Stimulated activated naive CD4-positive, alpha-beta T cell treated with Interleukin-2 at 50 U/mL for 16 hours (primary cell): ENCODE measurements at regions not wholly inside any gene's neighbourhood (a gene's known extent, or its start where the extent isn't known, plus 50 kb on each side); places are given as distances from the start of the nearest gene placed in this dataset.
"Not testable (repeated sequence)": the region's sequence is repeated elsewhere in the genome, so short reads cannot be mapped to it uniquely, and the experiment has no call there.

Experiments
- DNase-seq: peaks from one replicate; lab custom pipeline; 2025; lab: John Stamatoyannopoulos, UW

GRCh38 chr10:46802010-46802409 is 109.2 kb upstream of the PTPN20 start:
- DNase-seq = not testable (repeated sequence)

DNA sequence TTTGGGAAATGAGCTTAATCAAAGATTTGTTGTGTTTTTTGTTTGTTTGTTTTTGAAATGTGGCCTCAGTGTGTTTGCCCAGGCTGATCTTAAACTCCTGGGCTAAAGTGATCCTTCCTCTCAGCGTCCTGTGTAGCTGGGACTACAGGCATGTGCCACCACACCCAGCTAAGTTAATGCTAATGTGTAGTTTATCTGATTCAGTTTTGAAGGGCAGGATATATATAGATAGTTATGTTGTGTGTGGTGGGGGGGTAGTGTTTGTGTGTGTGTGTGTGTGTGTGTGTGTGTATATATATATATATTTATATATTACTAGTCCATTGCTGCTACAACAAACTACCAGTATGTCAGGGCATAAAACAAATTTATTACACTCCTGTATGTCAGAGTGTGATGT is 108.1 kb upstream of the PTPN20 start:
- DNase-seq = not testable (repeated sequence)

DNA sequence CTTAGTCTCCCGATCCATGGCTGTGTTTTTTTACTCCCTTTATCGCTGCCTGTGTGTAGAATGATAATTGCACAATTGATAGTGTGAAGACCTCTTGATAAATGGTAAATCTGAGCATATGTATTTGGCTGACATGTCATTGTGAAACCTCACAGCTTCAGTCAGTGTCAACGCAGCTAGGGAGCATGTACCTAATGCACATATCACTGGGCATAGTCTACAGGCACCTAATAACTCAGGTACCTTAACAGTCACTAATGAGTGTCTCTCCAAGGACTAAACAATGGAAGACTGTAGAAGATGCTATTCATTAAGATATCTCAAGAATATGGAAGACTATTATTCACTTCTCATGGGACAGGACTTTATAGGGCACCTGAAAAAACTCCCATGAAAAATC is 101.0 kb upstream of the PTPN20 start:
- DNase-seq = not testable (repeated sequence)

DNA sequence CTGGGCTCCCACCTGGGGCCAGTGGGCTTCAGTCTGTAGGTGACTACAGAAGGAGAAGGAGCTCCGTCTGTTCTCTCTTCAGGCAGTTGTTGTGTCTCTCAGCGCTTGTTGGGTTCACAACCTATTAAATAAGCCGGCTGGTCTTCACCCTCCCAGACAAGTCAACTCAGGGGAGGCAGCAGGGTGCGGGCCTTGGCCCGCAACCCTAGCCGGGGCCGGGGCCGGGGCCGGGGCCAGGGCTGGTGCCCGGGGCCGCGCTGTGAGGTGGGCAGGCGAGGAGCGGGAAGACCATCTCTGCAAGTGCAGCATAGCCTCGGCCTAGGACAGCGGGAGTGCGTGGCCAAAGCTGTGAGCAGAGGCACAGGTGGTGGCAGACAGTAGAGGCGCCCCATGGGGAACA is 95.1 kb upstream of the PTPN20 start:
- not testable (repeated sequence) for DNase-seq

DNA sequence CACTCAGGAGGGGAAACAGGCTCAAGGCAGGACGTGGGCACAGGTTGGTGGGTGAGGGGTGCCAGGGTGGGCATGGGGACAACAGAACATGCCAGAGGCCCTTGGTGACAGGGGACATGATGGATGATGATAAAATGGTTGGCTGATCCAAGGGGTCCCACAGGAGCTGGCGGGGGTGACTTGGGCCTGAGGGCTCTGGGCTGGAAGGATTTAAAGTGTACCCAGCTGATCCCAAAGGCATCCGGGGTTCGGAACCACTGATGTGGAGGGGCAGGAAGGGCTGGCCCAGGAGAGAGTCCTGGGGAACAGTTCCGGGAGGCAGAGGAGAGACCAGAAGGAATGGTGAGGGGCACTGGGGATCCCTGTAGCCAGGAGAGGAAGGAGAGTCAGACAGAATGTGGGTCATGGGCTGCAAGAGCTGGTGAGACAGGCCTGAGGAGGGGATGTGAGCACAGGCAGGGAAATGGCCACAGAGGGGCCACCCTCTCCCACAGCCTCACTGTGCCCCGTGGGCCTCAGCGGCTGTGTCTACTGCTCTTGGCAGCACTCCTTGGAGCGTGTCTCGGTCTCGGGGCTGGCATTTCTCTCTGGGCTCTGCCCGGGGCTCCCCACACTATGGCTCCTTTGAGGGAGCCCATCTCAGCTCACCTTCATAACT is 70.7 kb upstream of the PTPN20 start:
- DNase-seq = not testable (repeated sequence)

GRCh38 chr10:46841051-46841593 is 70.1 kb upstream of the PTPN20 start:
- DNase-seq = not testable (repeated sequence)

- DNase-seq = not testable (repeated sequence)
Observed at GRCh38 chr10:46845194-46845593, 66.0 kb upstream of the PTPN20 start.

- DNase-seq = not testable (repeated sequence)
Observed at GRCh38 chr10:46845640-46846039, 65.6 kb upstream of the PTPN20 start.

DNA sequence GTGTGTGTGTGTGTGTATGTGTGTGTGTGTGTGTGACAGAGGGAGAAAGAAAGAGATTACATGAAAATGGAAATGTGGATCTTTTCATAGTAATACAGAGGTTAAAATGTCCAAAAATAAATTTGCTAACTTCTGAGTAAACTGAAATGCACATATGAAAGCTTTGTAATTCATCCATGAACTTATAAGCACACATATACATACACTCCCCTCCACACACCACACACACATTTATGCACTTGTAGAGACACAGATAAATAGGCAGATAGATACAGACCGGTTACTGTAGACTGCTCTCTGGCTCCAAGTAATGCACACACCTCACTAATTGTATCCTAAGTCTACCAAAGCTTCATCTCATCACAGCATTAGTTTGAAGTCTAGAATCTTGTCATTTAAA is 50.5 kb upstream of the PTPN20 start:
- DNase-seq = not testable (repeated sequence)
